Panc1 (cell line): ENCODE measurements at regions not wholly inside any gene's neighbourhood (a gene's known extent, or its start where the extent isn't known, plus 50 kb on each side); places are given as distances from the start of the nearest gene placed in this dataset.

Source experiments
- ATAC-seq: fragments of 200-7000 bp; cut with Tn5 transposase; 2 replicates; pipeline ENCODE4 v1.9.1; 2020; ENCODE audit warnings: mild to moderate bottlenecking, moderate library complexity
- BruUV-seq: library from RNA; stranded (reverse); fragments of 400-500 nt; replicated peaks from 2 replicates; lab custom pipeline; 2021; lab: Mats Ljungman, UMichigan
- CTCF ChIA-PET: fragments of 300-600 bp; sonication (Branson Sonifier 250); formaldehyde crosslinking; loops from one replicate; lab custom pipeline; 2022; ENCODE audit warnings: antibody characterized with exemption; lab: Charles Lee
- POLR2A ChIA-PET: fragments of 300-600 bp; sonication (Branson Sonifier 250); formaldehyde crosslinking; loops from one replicate; lab custom pipeline; 2022; ENCODE audit warnings: antibody characterized with exemption; lab: Charles Lee
- DNase-seq: peaks from one replicate; pipeline ENCODE4 v3.0.0-alpha.2; 2010; ENCODE audit warnings: low read depth, low spot score
- H3K27ac ChIP-seq: 2 replicates; pipeline ENCODE4 v1.5.1; 2011; ENCODE audit warnings: mild to moderate bottlenecking, low read length, inconsistent platforms
- H3K27me3 ChIP-seq: fragments of 200-500 bp; sonication (Bioruptor generic); 2 replicates; pipeline ENCODE4 v1.6.0; 2014; ENCODE audit warnings: low read length, inconsistent platforms; ENCODE audit not compliant: control insufficient read depth, insufficient read depth
- H3K36me3 ChIP-seq: fragments of 200-500 bp; sonication (Bioruptor generic); 2 replicates; pipeline ENCODE4 v1.5.1; 2014; ENCODE audit warnings: inconsistent platforms, mild to moderate bottlenecking, low read length, moderate library complexity; ENCODE audit not compliant: control insufficient read depth, insufficient read depth
- H3K4me1 ChIP-seq: 2 replicates; pipeline ENCODE4 v1.5.1; 2011; ENCODE audit warnings: inconsistent platforms, mild to moderate bottlenecking, low read length, moderate library complexity; ENCODE audit not compliant: control insufficient read depth, insufficient read depth
- H3K4me3 ChIP-seq, 2 experiments: 2 replicates each; pipeline ENCODE4 v1.5.1; 2011 to 2012; ENCODE audit warnings: low read depth in 2 of 2, low read length in 2 of 2, mild to moderate bottlenecking in 2 of 2, inconsistent platforms in 1 of 2, moderate library complexity in 1 of 2
- H3K9me3 ChIP-seq: fragments of 200-500 bp; sonication (Bioruptor generic); 2 replicates; pipeline ENCODE4 v1.5.1; 2014; ENCODE audit warnings: low read depth, mild to moderate bottlenecking, inconsistent platforms, low read length, moderate library complexity; ENCODE audit not compliant: control insufficient read depth, insufficient read depth
- POLR2AphosphoS5 ChIP-seq: IDR thresholded peaks from 2 replicates; pipeline ENCODE4 v1.6.1; 2012; ENCODE audit warnings: mild to moderate bottlenecking, low read depth, low read length, moderate library complexity
- SIN3A ChIP-seq: IDR thresholded peaks from 2 replicates; pipeline ENCODE4 v1.6.1; 2012; ENCODE audit warnings: low read depth, mild to moderate bottlenecking, low read length, moderate library complexity, borderline replicate concordance; ENCODE audit not compliant: insufficient read depth
- TCF7L2 ChIP-seq: IDR thresholded peaks from 2 replicates; pipeline ENCODE4 v1.6.1; 2011; ENCODE audit warnings: mild to moderate bottlenecking, low read depth, low read length, inconsistent platforms
- in situ Hi-C: cut with HindIII; loops from 2 replicates; pipeline ENCODE4 v1.10.0; 2016; ENCODE audit warnings: low sequenced_read_pairs, low pct_unique_long_range_greater_than_20kb
- intact Hi-C: fragments of 100-400 bp; cut with micrococcal nuclease; formaldehyde crosslinking; loops from one replicate; pipeline ENCODE4 v1.10.0; 2022; ENCODE audit not compliant: unreplicated experiment
- TF ChIP-seq, protein P1 (sequence below), 2 experiments: IDR thresholded peaks; 2 replicates each; pipeline ENCODE4 v1.6.1; 2011 to 2012; ENCODE audit warnings: low read depth in 2 of 2, control low read depth in 1 of 2, low read length in 1 of 2, mild to moderate bottlenecking in 1 of 2, moderate library complexity in 1 of 2; ENCODE audit not compliant: insufficient read depth in 1 of 2
- TF ChIP-seq, protein P2 (sequence below): fragments of 450-650 bp; IDR thresholded peaks from 2 replicates; pipeline ENCODE4 v1.5.1; 2017; ENCODE audit warnings: mild to moderate bottlenecking

DNA sequence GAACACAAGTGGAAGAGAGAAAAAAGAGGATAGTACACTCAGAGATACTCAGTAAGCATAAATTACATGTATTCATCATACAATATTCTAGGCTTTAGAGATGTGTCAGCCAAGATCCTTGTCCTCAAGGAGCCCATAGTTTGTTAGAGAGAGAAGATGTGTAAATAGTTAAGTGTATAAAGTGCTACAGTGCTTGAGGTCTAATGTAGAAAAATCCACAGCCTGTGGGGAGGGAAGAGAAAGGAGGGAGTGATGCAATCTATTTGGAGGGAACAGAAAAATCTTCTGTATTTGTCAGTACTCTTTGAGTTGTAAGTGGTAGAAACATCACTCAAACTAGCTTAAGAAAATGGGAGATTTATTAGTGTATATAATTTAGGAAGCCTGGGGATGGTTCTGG, 81.9 kb downstream of the PALM2AKAP2 start:
- Histone ChIP-seq H3K9me3 (no peaks in the 10 kb centered on the region), H3K36me3 (no peaks in the 10 kb centered on the region), H3K4me3 (no peak overlapping the region), H3K27ac (no peak overlapping the region), H3K27me3 (no peaks in the 10 kb centered on the region), H3K4me1 (no peaks in the 10 kb centered on the region)
- intact Hi-C loops (no loop called here), in situ Hi-C loops (no loop called here)
- ChIA-PET POLR2A (no interaction called here), CTCF (no interaction called here)
- no TSS peak for BruUV-seq
- TF ChIP-seq SIN3A, result no peak
- no peak for TF ChIP-seq TCF7L2
- TF ChIP-seq, protein P1, sequence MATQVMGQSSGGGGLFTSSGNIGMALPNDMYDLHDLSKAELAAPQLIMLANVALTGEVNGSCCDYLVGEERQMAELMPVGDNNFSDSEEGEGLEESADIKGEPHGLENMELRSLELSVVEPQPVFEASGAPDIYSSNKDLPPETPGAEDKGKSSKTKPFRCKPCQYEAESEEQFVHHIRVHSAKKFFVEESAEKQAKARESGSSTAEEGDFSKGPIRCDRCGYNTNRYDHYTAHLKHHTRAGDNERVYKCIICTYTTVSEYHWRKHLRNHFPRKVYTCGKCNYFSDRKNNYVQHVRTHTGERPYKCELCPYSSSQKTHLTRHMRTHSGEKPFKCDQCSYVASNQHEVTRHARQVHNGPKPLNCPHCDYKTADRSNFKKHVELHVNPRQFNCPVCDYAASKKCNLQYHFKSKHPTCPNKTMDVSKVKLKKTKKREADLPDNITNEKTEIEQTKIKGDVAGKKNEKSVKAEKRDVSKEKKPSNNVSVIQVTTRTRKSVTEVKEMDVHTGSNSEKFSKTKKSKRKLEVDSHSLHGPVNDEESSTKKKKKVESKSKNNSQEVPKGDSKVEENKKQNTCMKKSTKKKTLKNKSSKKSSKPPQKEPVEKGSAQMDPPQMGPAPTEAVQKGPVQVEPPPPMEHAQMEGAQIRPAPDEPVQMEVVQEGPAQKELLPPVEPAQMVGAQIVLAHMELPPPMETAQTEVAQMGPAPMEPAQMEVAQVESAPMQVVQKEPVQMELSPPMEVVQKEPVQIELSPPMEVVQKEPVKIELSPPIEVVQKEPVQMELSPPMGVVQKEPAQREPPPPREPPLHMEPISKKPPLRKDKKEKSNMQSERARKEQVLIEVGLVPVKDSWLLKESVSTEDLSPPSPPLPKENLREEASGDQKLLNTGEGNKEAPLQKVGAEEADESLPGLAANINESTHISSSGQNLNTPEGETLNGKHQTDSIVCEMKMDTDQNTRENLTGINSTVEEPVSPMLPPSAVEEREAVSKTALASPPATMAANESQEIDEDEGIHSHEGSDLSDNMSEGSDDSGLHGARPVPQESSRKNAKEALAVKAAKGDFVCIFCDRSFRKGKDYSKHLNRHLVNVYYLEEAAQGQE (IDR thresholded peaks at IDR 0.05; ENCODE audit: insufficient read depth in 1 of 2, low read depth in 2 of 2, low read length in 1 of 2), result no peak
- TF ChIP-seq POLR2AphosphoS5, result no peak
- TF ChIP-seq, protein P2, sequence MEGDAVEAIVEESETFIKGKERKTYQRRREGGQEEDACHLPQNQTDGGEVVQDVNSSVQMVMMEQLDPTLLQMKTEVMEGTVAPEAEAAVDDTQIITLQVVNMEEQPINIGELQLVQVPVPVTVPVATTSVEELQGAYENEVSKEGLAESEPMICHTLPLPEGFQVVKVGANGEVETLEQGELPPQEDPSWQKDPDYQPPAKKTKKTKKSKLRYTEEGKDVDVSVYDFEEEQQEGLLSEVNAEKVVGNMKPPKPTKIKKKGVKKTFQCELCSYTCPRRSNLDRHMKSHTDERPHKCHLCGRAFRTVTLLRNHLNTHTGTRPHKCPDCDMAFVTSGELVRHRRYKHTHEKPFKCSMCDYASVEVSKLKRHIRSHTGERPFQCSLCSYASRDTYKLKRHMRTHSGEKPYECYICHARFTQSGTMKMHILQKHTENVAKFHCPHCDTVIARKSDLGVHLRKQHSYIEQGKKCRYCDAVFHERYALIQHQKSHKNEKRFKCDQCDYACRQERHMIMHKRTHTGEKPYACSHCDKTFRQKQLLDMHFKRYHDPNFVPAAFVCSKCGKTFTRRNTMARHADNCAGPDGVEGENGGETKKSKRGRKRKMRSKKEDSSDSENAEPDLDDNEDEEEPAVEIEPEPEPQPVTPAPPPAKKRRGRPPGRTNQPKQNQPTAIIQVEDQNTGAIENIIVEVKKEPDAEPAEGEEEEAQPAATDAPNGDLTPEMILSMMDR, result no peak
- no peak for ATAC-seq
- DNase-seq, result no peak

DNA sequence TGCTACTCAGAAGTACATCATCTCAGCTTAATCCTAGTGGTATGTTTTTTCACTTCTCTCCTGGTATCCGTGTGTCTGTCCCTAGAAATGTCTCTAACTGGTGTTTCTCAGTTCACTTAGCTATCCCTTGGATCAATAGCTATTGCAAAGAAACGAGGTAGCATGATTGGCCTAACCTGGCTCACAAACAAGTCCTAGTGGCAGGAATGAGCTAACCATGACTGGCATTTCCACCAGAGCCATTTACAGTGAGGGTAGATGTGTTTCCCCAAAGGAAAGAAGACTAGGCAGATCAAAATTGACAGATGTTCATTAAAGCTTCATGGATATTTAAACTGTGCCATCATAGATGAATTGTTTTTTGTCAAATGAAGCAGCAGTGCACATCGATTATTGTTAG, 82.5 kb downstream of the PALM2AKAP2 start:
- in situ Hi-C loops, result no loop called here
- Histone ChIP-seq H3K4me1 (no peaks in the 10 kb centered on the region), H3K36me3 (no peaks in the 10 kb centered on the region), H3K4me3 (no peak overlapping the region), H3K9me3 (no peaks in the 10 kb centered on the region), H3K27me3 (no peaks in the 10 kb centered on the region; the same call in 1 of the 2 replicates), H3K27ac (no peak overlapping the region)
- intact Hi-C loops, result no loop called here
- ATAC-seq (no peak), DNase-seq (no peak)
- POLR2A ChIA-PET, result no interaction called here
- BruUV-seq, result no TSS peak
- CTCF ChIA-PET, result no interaction called here
- TF ChIP-seq, protein P2, result no peak
- TF ChIP-seq, protein P1 (IDR thresholded peaks at IDR 0.05; ENCODE audit: insufficient read depth in 1 of 2, low read depth in 2 of 2, low read length in 1 of 2), result no peak
- TF ChIP-seq POLR2AphosphoS5, result no peak
- TF ChIP-seq SIN3A, result no peak
- TF ChIP-seq TCF7L2, result no peak
